GM18505 (cell line): ENCODE measurements at regions not wholly inside any gene's neighbourhood (a gene's known extent, or its start where the extent isn't known, plus 50 kb on each side); places are given as distances from the start of the nearest gene placed in this dataset.
"Not testable (repeated sequence)": the region's sequence is repeated elsewhere in the genome, so short reads cannot be mapped to it uniquely, and the experiment has no call there.

ENCODE experiments used
- ATAC-seq: cut with Tn5 transposase; IDR thresholded peaks from one replicate; pipeline ENCODE4 v1.9.1; 2021; ENCODE audit not compliant: unreplicated experiment
- POLR2A ChIP-seq: IDR thresholded peaks from 4 replicates; pipeline ENCODE4 v1.6.1; 2011; ENCODE audit warnings: borderline replicate concordance; ENCODE audit not compliant: insufficient read depth, insufficient read length; ENCODE audit errors: extremely low read depth

- no peak for ATAC-seq
- no peak for TF ChIP-seq POLR2A
Observed at GRCh38 chr12:46965137-46965536, 114.3 kb upstream of the PCED1B start.

GRCh38 chr12:46965880-46966279 lies 113.5 kb upstream of the PCED1B start:
- no peak for ATAC-seq
- TF ChIP-seq POLR2A, result no peak

- TF ChIP-seq POLR2A, result no peak
- ATAC-seq, result no peak
Observed at GRCh38 chr12:46970636-46971035, 108.8 kb upstream of the PCED1B start.

- ATAC-seq, result not testable (repeated sequence)
Observed at GRCh38 chr12:46973937-46974336, 105.5 kb upstream of the PCED1B start.

GRCh38 chr12:46977871-46978375 lies 101.5 kb upstream of the PCED1B start:
- ATAC-seq, result no peak
- TF ChIP-seq POLR2A, result no peak

- ATAC-seq, result no peak
- TF ChIP-seq POLR2A, result no peak
Observed at GRCh38 chr12:46981622-46982021, 97.8 kb upstream of the PCED1B start.

GRCh38 chr12:46982629-46983392 lies 96.6 kb upstream of the PCED1B start:
- no peak for ATAC-seq
- no peak for TF ChIP-seq POLR2A

- TF ChIP-seq POLR2A, result no peak
- ATAC-seq, result no peak
Observed at GRCh38 chr12:46983393-46983793, 96.0 kb upstream of the PCED1B start.

- TF ChIP-seq POLR2A, result no peak
- ATAC-seq, result peak; percentile 61
Observed at GRCh38 chr12:46983959-46984841, 95.2 kb upstream of the PCED1B start.

GRCh38 chr12:46985816-46986215 lies 93.6 kb upstream of the PCED1B start:
- no peak for TF ChIP-seq POLR2A
- ATAC-seq, result no peak

GRCh38 chr12:46988122-46988521 lies 91.3 kb upstream of the PCED1B start:
- ATAC-seq, result not testable (repeated sequence)

- TF ChIP-seq POLR2A, result no peak
- no peak for ATAC-seq
Observed at GRCh38 chr12:46990211-46990610, 89.2 kb upstream of the PCED1B start.

- ATAC-seq, result not testable (repeated sequence)
Observed at GRCh38 chr12:46992051-46992450, 87.4 kb upstream of the PCED1B start.

- TF ChIP-seq POLR2A, result no peak
- ATAC-seq, result no peak
Observed at GRCh38 chr12:46998811-46999368, 80.5 kb upstream of the PCED1B start.
